Skeletal muscle satellite cell (primary cell): ENCODE measurements at regions not wholly inside any gene's neighbourhood (a gene's known extent, or its start where the extent isn't known, plus 50 kb on each side); places are given as distances from the start of the nearest gene placed in this dataset.

ENCODE experiments used
- H3K27me3 ChIP-seq: 2 replicates; pipeline ENCODE4 v1.7.0; 2013; ENCODE audit warnings: low read length; ENCODE audit not compliant: control insufficient read depth, insufficient read depth
- H3K36me3 ChIP-seq: 2 replicates; pipeline ENCODE4 v1.7.0; 2013; ENCODE audit warnings: mild to moderate bottlenecking, control low read depth, low read length; ENCODE audit not compliant: insufficient read depth
- H3K4me1 ChIP-seq: 2 replicates; pipeline ENCODE4 v1.7.0; 2013; ENCODE audit warnings: low read length; ENCODE audit not compliant: control insufficient read depth, insufficient read depth
- H3K4me2 ChIP-seq: 2 replicates; pipeline ENCODE4 v1.7.0; 2013; ENCODE audit warnings: mild to moderate bottlenecking, low read length
- H3K4me3 ChIP-seq: 2 replicates; pipeline ENCODE4 v1.7.0; 2013; ENCODE audit warnings: low read length
- H3K9ac ChIP-seq: 2 replicates; pipeline ENCODE4 v1.7.0; 2013; ENCODE audit warnings: mild to moderate bottlenecking, low read depth, low read length, moderate library complexity
- H3K9me3 ChIP-seq: replicated peaks from 2 replicates; pipeline ENCODE4 v1.7.0; 2013; ENCODE audit warnings: mild to moderate bottlenecking, control low read depth, low read length

GRCh38 chr13:112639521-112639920, 50.3 kb upstream of the ATP11A start:
- Histone ChIP-seq H3K4me3 (no peak overlapping the region), H3K9ac (no peak overlapping the region), H3K4me2 (no peak overlapping the region), H3K4me1 (no peaks in the 10 kb centered on the region), H3K36me3 (no peaks in the 10 kb centered on the region), H3K9me3 (no peaks in the 10 kb centered on the region), H3K27me3 (peaks cover 68% of the 10 kb centered on the region)

- H3K4me3 ChIP-seq = no peak overlapping the region
- H3K27me3 ChIP-seq = peaks cover 74% of the 10 kb centered on the region
- H3K4me2 ChIP-seq = no peak overlapping the region
- H3K36me3 ChIP-seq = no peaks in the 10 kb centered on the region
- no peaks in the 10 kb centered on the region for H3K9me3 ChIP-seq
- no peaks in the 10 kb centered on the region for H3K4me1 ChIP-seq
- no peak overlapping the region for H3K9ac ChIP-seq
Measured at GRCh38 chr13:112638919-112639318, 50.9 kb upstream of the ATP11A start.

- Histone ChIP-seq H3K4me2 (no peak overlapping the region), H3K4me1 (no peaks in the 10 kb centered on the region), H3K27me3 (peaks cover 77% of the 10 kb centered on the region), H3K9ac (no peak overlapping the region), H3K9me3 (no peaks in the 10 kb centered on the region), H3K36me3 (no peaks in the 10 kb centered on the region), H3K4me3 (no peak overlapping the region)
Measured at GRCh38 chr13:112638157-112638750, 50.3 kb upstream of the TUBGCP3 start.
